HepG2 (cell line): ENCODE measurements at regions not wholly inside any gene's neighbourhood (a gene's known extent, or its start where the extent isn't known, plus 50 kb on each side); places are given as distances from the start of the nearest gene placed in this dataset.

Experiments
- ATAC-seq: fragments of 200-7000 bp; cut with Tn5 transposase; 3 replicates; pipeline ENCODE4 v1.9.1; 2020; ENCODE audit warnings: mild to moderate bottlenecking, moderate library complexity
- BruUV-seq: library from RNA; stranded (reverse); fragments of 400-500 nt; replicated peaks from 2 replicates; lab custom pipeline; 2021; lab: Mats Ljungman, UMichigan
- CTCF ChIA-PET: fragments of 300-600 bp; formaldehyde crosslinking; extraction: SDS; loops from one replicate; lab custom pipeline; 2021; ENCODE audit warnings: low total read pairs, inconsistent platforms, low intra/inter-chr PET ratio; lab: Yijun Ruan, JAX
- POLR2A ChIA-PET: fragments of 350-600 bp; sonication (Branson Sonifier 250); formaldehyde crosslinking; loops from one replicate; lab custom pipeline; 2020; ENCODE audit warnings: antibody characterized with exemption, inconsistent platforms; lab: Yijun Ruan, JAX
- DNase-seq: peaks from one replicate; pipeline ENCODE4 v3.0.0-alpha.2; 2015; ENCODE audit warnings: low spot score
- FAIRE-seq: peaks from 3 replicates; lab custom pipeline; 2011; peaks lifted over from hg19 to GRCh38; lab: Jason Lieb, UNC
- H2AFZ ChIP-seq: one replicate; pipeline ENCODE4 v1.6.1; 2011; ENCODE audit warnings: low read length, inconsistent platforms
- H3K27ac ChIP-seq: fragments of 300-600 bp; 3 replicates; pipeline ENCODE4 v1.8.0; 2011; ENCODE audit warnings: mixed run types, mild to moderate bottlenecking, mixed read lengths, low read length, inconsistent platforms; ENCODE audit not compliant: insufficient read depth; ENCODE audit errors: extremely low read length
- H3K27me3 ChIP-seq, 2 experiments: fragments of 200-600 bp in 1 of 2; 2 replicates in 1 of 2; 3 replicates in 1 of 2; pipeline versions ENCODE4 v1.6.0 to v1.8.0; 2011; ENCODE audit warnings: low read length in 2 of 2, mild to moderate bottlenecking in 2 of 2, moderate library complexity in 2 of 2, inconsistent platforms in 1 of 2; ENCODE audit not compliant: insufficient read depth in 2 of 2, control insufficient read depth in 1 of 2
- H3K36me3 ChIP-seq, 2 experiments: fragments of 200-600 bp in 1 of 2; replicated peaks in 1 of 2; 2 replicates in 1 of 2; 3 replicates in 1 of 2; pipeline versions ENCODE4 v1.5.1 to v1.8.0; 2011; ENCODE audit warnings: low read length in 2 of 2, inconsistent platforms in 1 of 2; ENCODE audit not compliant: insufficient read depth in 2 of 2, control insufficient read depth in 1 of 2
- H3K4me1 ChIP-seq: 2 replicates; pipeline ENCODE4 v1.5.1; 2012; ENCODE audit warnings: low read length, inconsistent platforms; ENCODE audit not compliant: insufficient read depth
- H3K4me2 ChIP-seq: 2 replicates; pipeline ENCODE4 v1.6.0; 2011; ENCODE audit warnings: low read depth, low read length, inconsistent platforms
- H3K4me3 ChIP-seq, 3 experiments: fragments of 200-600 bp in 1 of 3; sonication (generic), shearing (Covaris generic) in 1 of 3; replicated peaks in 1 of 3; 2 replicates each; pipeline ENCODE4 v1.5.1; 2011 to 2016; ENCODE audit warnings: low read length in 3 of 3, inconsistent platforms in 2 of 3, low read depth in 2 of 3, mild to moderate bottlenecking in 2 of 3, control low read depth in 1 of 3, mixed read lengths in 1 of 3; ENCODE audit not compliant: insufficient read depth in 1 of 3
- H3K79me2 ChIP-seq: one replicate; pipeline ENCODE4 v1.6.1; 2011; ENCODE audit warnings: low read length, inconsistent platforms; ENCODE audit not compliant: insufficient read depth
- H3K9ac ChIP-seq: 2 replicates; pipeline ENCODE4 v1.6.0; 2011; ENCODE audit warnings: mild to moderate bottlenecking, low read depth, low read length, inconsistent platforms; ENCODE audit not compliant: insufficient read depth
- H3K9me3 ChIP-seq: 2 replicates; pipeline ENCODE4 v1.5.1; 2012; ENCODE audit warnings: mild to moderate bottlenecking, low read length
- H4K20me1 ChIP-seq: 2 replicates; pipeline ENCODE4 v1.6.0; 2011; ENCODE audit warnings: inconsistent platforms, mild to moderate bottlenecking, low read length, moderate library complexity; ENCODE audit not compliant: insufficient read depth
- CBFB ChIP-seq: sonication (generic); formaldehyde crosslinking; IDR thresholded peaks from 2 replicates; pipeline ENCODE4 v1.4.0; 2020; ENCODE audit warnings: missing genetic modification reagents
- RFX5 ChIP-seq: IDR thresholded peaks from 2 replicates; pipeline ENCODE4 v1.6.1; 2011; ENCODE audit warnings: low read depth, low read length, improper control_type of control experiment
- SMARCC2 ChIP-seq: fragments of 450-650 bp; IDR thresholded peaks from 2 replicates; pipeline ENCODE4 v1.6.1; 2017; ENCODE audit warnings: antibody characterized with exemption, mild to moderate bottlenecking
- ZNF263 ChIP-seq: sonication (generic); formaldehyde crosslinking; IDR thresholded peaks from 2 replicates; pipeline ENCODE4 v1.4.0; 2020; ENCODE audit warnings: missing genetic modification reagents
- WGBS: methylation state at CpG from one replicate; pipeline ENCODE4 v1.1.6; 2017; ENCODE audit warnings: low lambda C conversion rate; 5-methylcytosine and 5-hydroxymethylcytosine counted together
- in situ Hi-C: cut with HindIII; loops from 2 replicates; pipeline ENCODE4 v1.10.0; 2017; ENCODE audit warnings: low pct_unique_long_range_greater_than_20kb; ENCODE audit not compliant: extremely low pct_ligation_motif_present
- intact Hi-C: fragments of 100-400 bp; cut with micrococcal nuclease; formaldehyde crosslinking; loops from one replicate; pipeline ENCODE4 v1.10.0; 2022; ENCODE audit not compliant: unreplicated experiment
- TF ChIP-seq, protein P1 (sequence below): sonication (generic); formaldehyde crosslinking; IDR thresholded peaks from 2 replicates; pipeline ENCODE4 v1.4.0; 2020; ENCODE audit warnings: missing genetic modification reagents, borderline replicate concordance
- TF ChIP-seq, protein P2 (sequence below): sonication (generic); formaldehyde crosslinking; IDR thresholded peaks from 2 replicates; pipeline ENCODE4 v1.8.1; 2023; ENCODE audit warnings: mild to moderate bottlenecking, missing genetic modification reagents

- ATAC-seq = no peak
- Histone ChIP-seq H3K27me3 (peaks cover 0 to 1% of the 10 kb centered on the region in 2 experiments; a peak in 2 of 5 replicates), H3K36me3 (no peaks in the 10 kb centered on the region), H3K79me2 (no peaks in the 10 kb centered on the region), H3K4me3 (no peak overlapping the region), H3K9ac (no peak overlapping the region), H3K9me3 (no peaks in the 10 kb centered on the region), H4K20me1 (no peaks in the 10 kb centered on the region), H3K4me2 (no peak overlapping the region), H3K27ac (no peak overlapping the region), H2AFZ (no peak overlapping the region), H3K4me1 (peaks cover 32% of the 10 kb centered on the region)
- no peak for FAIRE-seq
- in situ Hi-C loops = loop anchor here (10.0 kb wide), 3 partner anchors 168 to 538 kb away; no protein-coding TSS in a partner anchor
- WGBS = 76% methylated on average over 3 of the region's 3 CpGs
- intact Hi-C loops = loop anchor here (5.0 kb wide), 2 partner anchors 75 to 435 kb away; no protein-coding TSS in a partner anchor
- TF ChIP-seq ZNF263 (CRISPR knock-in tag) (no peak), SMARCC2 (no peak), CBFB (CRISPR knock-in tag) (no peak), RFX5 (no peak)
- TF ChIP-seq, protein P1, sequence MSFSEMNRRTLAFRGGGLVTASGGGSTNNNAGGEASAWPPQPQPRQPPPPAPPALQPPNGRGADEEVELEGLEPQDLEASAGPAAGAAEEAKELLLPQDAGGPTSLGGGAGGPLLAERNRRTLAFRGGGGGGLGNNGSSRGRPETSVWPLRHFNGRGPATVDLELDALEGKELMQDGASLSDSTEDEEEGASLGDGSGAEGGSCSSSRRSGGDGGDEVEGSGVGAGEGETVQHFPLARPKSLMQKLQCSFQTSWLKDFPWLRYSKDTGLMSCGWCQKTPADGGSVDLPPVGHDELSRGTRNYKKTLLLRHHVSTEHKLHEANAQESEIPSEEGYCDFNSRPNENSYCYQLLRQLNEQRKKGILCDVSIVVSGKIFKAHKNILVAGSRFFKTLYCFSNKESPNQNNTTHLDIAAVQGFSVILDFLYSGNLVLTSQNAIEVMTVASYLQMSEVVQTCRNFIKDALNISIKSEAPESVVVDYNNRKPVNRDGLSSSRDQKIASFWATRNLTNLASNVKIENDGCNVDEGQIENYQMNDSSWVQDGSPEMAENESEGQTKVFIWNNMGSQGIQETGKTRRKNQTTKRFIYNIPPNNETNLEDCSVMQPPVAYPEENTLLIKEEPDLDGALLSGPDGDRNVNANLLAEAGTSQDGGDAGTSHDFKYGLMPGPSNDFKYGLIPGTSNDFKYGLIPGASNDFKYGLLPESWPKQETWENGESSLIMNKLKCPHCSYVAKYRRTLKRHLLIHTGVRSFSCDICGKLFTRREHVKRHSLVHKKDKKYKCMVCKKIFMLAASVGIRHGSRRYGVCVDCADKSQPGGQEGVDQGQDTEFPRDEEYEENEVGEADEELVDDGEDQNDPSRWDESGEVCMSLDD (CRISPR knock-in tag) = no peak
- TF ChIP-seq, protein P2, sequence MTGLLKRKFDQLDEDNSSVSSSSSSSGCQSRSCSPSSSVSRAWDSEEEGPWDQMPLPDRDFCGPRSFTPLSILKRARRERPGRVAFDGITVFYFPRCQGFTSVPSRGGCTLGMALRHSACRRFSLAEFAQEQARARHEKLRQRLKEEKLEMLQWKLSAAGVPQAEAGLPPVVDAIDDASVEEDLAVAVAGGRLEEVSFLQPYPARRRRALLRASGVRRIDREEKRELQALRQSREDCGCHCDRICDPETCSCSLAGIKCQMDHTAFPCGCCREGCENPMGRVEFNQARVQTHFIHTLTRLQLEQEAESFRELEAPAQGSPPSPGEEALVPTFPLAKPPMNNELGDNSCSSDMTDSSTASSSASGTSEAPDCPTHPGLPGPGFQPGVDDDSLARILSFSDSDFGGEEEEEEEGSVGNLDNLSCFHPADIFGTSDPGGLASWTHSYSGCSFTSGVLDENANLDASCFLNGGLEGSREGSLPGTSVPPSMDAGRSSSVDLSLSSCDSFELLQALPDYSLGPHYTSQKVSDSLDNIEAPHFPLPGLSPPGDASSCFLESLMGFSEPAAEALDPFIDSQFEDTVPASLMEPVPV (CRISPR knock-in tag) = no peak
- ChIA-PET CTCF (no interaction called here), POLR2A (no interaction called here)
- DNase-seq = no peak
- BruUV-seq = no TSS peak
Measured at GRCh38 chr18:57957210-57957609, 86.8 kb upstream of the NEDD4L start.
